Liver (tissue), 2 donors: ENCODE measurements at regions not wholly inside any gene's neighbourhood (a gene's known extent, or its start where the extent isn't known, plus 50 kb on each side); places are given as distances from the start of the nearest gene placed in this dataset.

Experiments used
- TF ChIP-seq, protein P1 (sequence below): IDR thresholded peaks from 2 replicates; pipeline ENCODE4 v1.6.1; 2016; ENCODE audit warnings: antibody characterized with exemption
- TF ChIP-seq, protein P2 (sequence below): fragments of 150-350 bp; IDR thresholded peaks from 2 replicates; pipeline ENCODE4 v1.5.1; 2017; ENCODE audit warnings: improper control_type of control experiment, low read depth, low read length; ENCODE audit not compliant: missing input control
- donor health status: healthy.

DNA sequence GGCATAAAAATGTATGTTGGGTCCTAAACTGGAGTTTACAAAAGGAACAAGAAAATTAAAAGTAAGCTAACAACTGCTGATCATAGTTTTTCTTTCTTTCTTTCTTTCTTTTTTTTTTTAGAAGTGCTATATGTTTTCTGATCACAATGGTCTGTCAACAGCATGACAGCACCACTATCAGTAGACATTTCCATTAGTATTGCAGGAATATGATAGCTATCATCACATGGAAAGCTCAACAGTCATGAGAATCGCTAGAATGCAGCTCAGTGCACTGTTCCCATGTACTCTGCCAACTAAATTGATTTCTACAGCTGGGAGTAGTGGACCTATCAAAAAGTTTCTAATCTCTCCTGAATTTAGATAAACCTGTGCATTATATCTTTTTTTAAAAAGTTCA lies 950.3 kb upstream of the ACVR2A start:
- TF ChIP-seq, protein P1, sequence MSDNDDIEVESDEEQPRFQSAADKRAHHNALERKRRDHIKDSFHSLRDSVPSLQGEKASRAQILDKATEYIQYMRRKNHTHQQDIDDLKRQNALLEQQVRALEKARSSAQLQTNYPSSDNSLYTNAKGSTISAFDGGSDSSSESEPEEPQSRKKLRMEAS: no peak
- TF ChIP-seq, protein P2, sequence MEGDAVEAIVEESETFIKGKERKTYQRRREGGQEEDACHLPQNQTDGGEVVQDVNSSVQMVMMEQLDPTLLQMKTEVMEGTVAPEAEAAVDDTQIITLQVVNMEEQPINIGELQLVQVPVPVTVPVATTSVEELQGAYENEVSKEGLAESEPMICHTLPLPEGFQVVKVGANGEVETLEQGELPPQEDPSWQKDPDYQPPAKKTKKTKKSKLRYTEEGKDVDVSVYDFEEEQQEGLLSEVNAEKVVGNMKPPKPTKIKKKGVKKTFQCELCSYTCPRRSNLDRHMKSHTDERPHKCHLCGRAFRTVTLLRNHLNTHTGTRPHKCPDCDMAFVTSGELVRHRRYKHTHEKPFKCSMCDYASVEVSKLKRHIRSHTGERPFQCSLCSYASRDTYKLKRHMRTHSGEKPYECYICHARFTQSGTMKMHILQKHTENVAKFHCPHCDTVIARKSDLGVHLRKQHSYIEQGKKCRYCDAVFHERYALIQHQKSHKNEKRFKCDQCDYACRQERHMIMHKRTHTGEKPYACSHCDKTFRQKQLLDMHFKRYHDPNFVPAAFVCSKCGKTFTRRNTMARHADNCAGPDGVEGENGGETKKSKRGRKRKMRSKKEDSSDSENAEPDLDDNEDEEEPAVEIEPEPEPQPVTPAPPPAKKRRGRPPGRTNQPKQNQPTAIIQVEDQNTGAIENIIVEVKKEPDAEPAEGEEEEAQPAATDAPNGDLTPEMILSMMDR: no peak
